GM23338 (cell line): ENCODE measurements at regions not wholly inside any gene's neighbourhood (a gene's known extent, or its start where the extent isn't known, plus 50 kb on each side); places are given as distances from the start of the nearest gene placed in this dataset.

Source experiments
- ATAC-seq: fragments of 200-7000 bp; cut with Tn5 transposase; 3 replicates; pipeline ENCODE4 v1.9.1; 2020
- DNase-seq: peaks from one replicate; pipeline ENCODE4 v3.0.0-alpha.2; 2015; ENCODE audit warnings: low spot score
- H2AFZ ChIP-seq: fragments of 200-600 bp; sonication (generic); 2 replicates; pipeline ENCODE4 v1.8.0; 2016; ENCODE audit warnings: antibody characterized with exemption, mild to moderate bottlenecking, moderate library complexity
- H3F3A ChIP-seq: fragments of 200-600 bp; sonication (generic); replicated peaks from 2 replicates; pipeline ENCODE4 v1.8.0; 2017; ENCODE audit warnings: antibody characterized with exemption, mixed run types, low read depth
- H3K27ac ChIP-seq: fragments of 200-600 bp; sonication (generic); 2 replicates; pipeline ENCODE4 v1.6.1; 2016; ENCODE audit warnings: low read depth
- H3K27me3 ChIP-seq: fragments of 200-600 bp; sonication (generic); 2 replicates; pipeline ENCODE4 v1.8.0; 2016; ENCODE audit warnings: mild to moderate bottlenecking, mixed run types, moderate library complexity; ENCODE audit not compliant: insufficient read depth
- H3K36me3 ChIP-seq: fragments of 200-600 bp; sonication (generic); 2 replicates; pipeline ENCODE4 v1.8.0; 2016; ENCODE audit warnings: mild to moderate bottlenecking; ENCODE audit not compliant: insufficient read depth
- H3K4me1 ChIP-seq: fragments of 200-600 bp; sonication (generic); 2 replicates; pipeline ENCODE4 v1.8.0; 2016; ENCODE audit warnings: mild to moderate bottlenecking, moderate library complexity; ENCODE audit not compliant: insufficient read depth
- H3K4me2 ChIP-seq: fragments of 200-600 bp; sonication (generic); 2 replicates; pipeline ENCODE4 v1.7.1; 2017; ENCODE audit warnings: mixed run types
- H3K4me3 ChIP-seq: fragments of 200-600 bp; sonication (generic); 2 replicates; pipeline ENCODE4 v1.6.1; 2016; ENCODE audit warnings: mixed run types
- H3K79me2 ChIP-seq: fragments of 200-600 bp; sonication (generic); replicated peaks from 2 replicates; pipeline ENCODE4 v1.8.0; 2017; ENCODE audit warnings: mild to moderate bottlenecking; ENCODE audit not compliant: insufficient read depth
- H3K9me2 ChIP-seq: fragments of 200-600 bp; sonication (generic); 2 replicates; pipeline ENCODE4 v1.8.0; 2017; ENCODE audit not compliant: insufficient read depth
- H4K20me1 ChIP-seq: fragments of 200-600 bp; sonication (generic); replicated peaks from 2 replicates; pipeline ENCODE4 v1.8.0; 2017; ENCODE audit warnings: mild to moderate bottlenecking; ENCODE audit not compliant: insufficient read depth
- H3K27ac Mint-ChIP-seq: 2 replicates; pipeline ENCODE4 v1.8.0; 2020; ENCODE audit warnings: inconsistent platforms, mild to moderate bottlenecking, moderate library complexity, mixed read lengths
- H3K27me3 Mint-ChIP-seq: 3 replicates; pipeline ENCODE4 v1.8.0; 2022; ENCODE audit warnings: low read depth, mild to moderate bottlenecking, moderate library complexity, mixed read lengths, inconsistent platforms; ENCODE audit not compliant: insufficient read depth, poor library complexity
- H3K36me3 Mint-ChIP-seq: 3 replicates; pipeline ENCODE4 v1.8.0; 2021; ENCODE audit warnings: low read depth, mild to moderate bottlenecking, inconsistent platforms, moderate library complexity, mixed read lengths
- H3K4me1 Mint-ChIP-seq: 3 replicates; pipeline ENCODE4 v1.8.0; 2020; ENCODE audit warnings: mild to moderate bottlenecking, inconsistent platforms, mixed read lengths
- H3K4me3 Mint-ChIP-seq: 3 replicates; pipeline ENCODE4 v1.8.0; 2021; ENCODE audit warnings: moderate library complexity, mild to moderate bottlenecking, inconsistent platforms, mixed read lengths
- H3K9me3 Mint-ChIP-seq: 3 replicates; pipeline ENCODE4 v1.8.0; 2020; ENCODE audit warnings: moderate library complexity, mild to moderate bottlenecking, inconsistent platforms, mixed read lengths
- CREB1 ChIP-seq: fragments of 250-450 bp; sonication (Bioruptor Pico); IDR thresholded peaks from 2 replicates; pipeline ENCODE4 v1.5.0; 2020; ENCODE audit warnings: low read depth, mild to moderate bottlenecking, moderate library complexity
- CTCF ChIP-seq, 2 experiments: fragments of 200-600 bp in 1 of 2; sonication (generic) in 1 of 2; conservative IDR thresholded peaks; 2 replicates each; pipeline versions ENCODE4 v1.5.1 to v1.6.1; 2016 to 2017; ENCODE audit warnings: antibody characterized with exemption in 2 of 2, low read depth in 2 of 2, mild to moderate bottlenecking in 2 of 2, moderate library complexity in 1 of 2
- EZH2 ChIP-seq: fragments of 200-600 bp; sonication (generic); IDR thresholded peaks from one replicate; pipeline ENCODE4 v1.8.0; 2017; ENCODE audit warnings: antibody characterized with exemption, mild to moderate bottlenecking, low read depth; ENCODE audit not compliant: unreplicated experiment
- NANOG ChIP-seq: IDR thresholded peaks from 2 replicates; pipeline ENCODE4 v1.6.1; 2016; ENCODE audit warnings: antibody characterized with exemption, borderline replicate concordance
- POLR2AphosphoS5 ChIP-seq: IDR thresholded peaks from 2 replicates; pipeline ENCODE4 v1.6.1; 2016; ENCODE audit warnings: antibody characterized with exemption, low read depth
- ZNF114 ChIP-seq: fragments of 250-450 bp; sonication (Bioruptor Pico); IDR thresholded peaks from 2 replicates; pipeline ENCODE4 v1.5.0; 2020; ENCODE audit warnings: mild to moderate bottlenecking, moderate library complexity

- DNase-seq (no peak), ATAC-seq (no peak)
- TF ChIP-seq CTCF (conservative IDR thresholded peaks at IDR 0.05; ENCODE audit: low read depth in 2 of 2): no peak
- TF ChIP-seq CREB1 (CRISPR knock-in tag): no peak
- no peak for TF ChIP-seq ZNF114 (CRISPR knock-in tag)
- no peak for TF ChIP-seq POLR2AphosphoS5
- Histone ChIP-seq H3K27me3 (no peaks in the 10 kb centered on the region), H3K36me3 (no peaks in the 10 kb centered on the region), H3F3A (no peaks in the 10 kb centered on the region), H3K4me3 (no peak overlapping the region), H2AFZ (no peak overlapping the region), H3K79me2 (no peaks in the 10 kb centered on the region), H3K4me2 (no peak overlapping the region), H3K4me1 (no peaks in the 10 kb centered on the region), H3K9me2 (no peaks in the 10 kb centered on the region; the same call in 1 of the 2 replicates), H3K27ac (no peak overlapping the region), H4K20me1 (no peaks in the 10 kb centered on the region)
- peaks cover 7% of the 10 kb centered on the region; the same call in 2 of the 3 replicates for H3K4me1 Mint-ChIP-seq
- H3K4me3 Mint-ChIP-seq: no peak overlapping the region
- H3K36me3 Mint-ChIP-seq: no peaks in the 10 kb centered on the region
- H3K27ac Mint-ChIP-seq: no peak overlapping the region
- H3K27me3 Mint-ChIP-seq: peaks cover 9% of the 10 kb centered on the region
- no peaks in the 10 kb centered on the region for H3K9me3 Mint-ChIP-seq
These were observed 475.1 kb upstream of the TBL1XR1 start for GRCh38 chr3:177672252-177672911.

GRCh38 chr3:177673112-177673914, 476.0 kb upstream of the TBL1XR1 start:
- no peak for TF ChIP-seq NANOG
- TF ChIP-seq EZH2: no peak
- no peak for TF ChIP-seq CTCF (conservative IDR thresholded peaks at IDR 0.05; ENCODE audit: low read depth in 2 of 2)
- TF ChIP-seq POLR2AphosphoS5: no peak
- TF ChIP-seq ZNF114 (CRISPR knock-in tag): no peak
- H3K4me3 Mint-ChIP-seq: no peak overlapping the region
- H3K4me2 ChIP-seq: no peak overlapping the region
- ATAC-seq: no peak
- no peaks in the 10 kb centered on the region for H3K79me2 ChIP-seq
- H3K9me2 ChIP-seq: no peaks in the 10 kb centered on the region; the same call in 1 of the 2 replicates
- peaks cover 9% of the 10 kb centered on the region for H3K27me3 Mint-ChIP-seq
- H3K27ac ChIP-seq: no peak overlapping the region
- H3K27me3 ChIP-seq: no peaks in the 10 kb centered on the region
- no peaks in the 10 kb centered on the region for H3K36me3 ChIP-seq
- no peaks in the 10 kb centered on the region for H3K9me3 Mint-ChIP-seq
- H3K4me1 ChIP-seq: no peaks in the 10 kb centered on the region
- H2AFZ ChIP-seq: peak overlapping the region; percentile 56; the same call in 1 of the 2 replicates
- H4K20me1 ChIP-seq: no peaks in the 10 kb centered on the region
- no peak for DNase-seq
- no peak overlapping the region for H3K4me3 ChIP-seq
- no peak overlapping the region for H3K27ac Mint-ChIP-seq
- peaks cover 7% of the 10 kb centered on the region; the same call in 2 of the 3 replicates for H3K4me1 Mint-ChIP-seq
- H3F3A ChIP-seq: no peaks in the 10 kb centered on the region
- H3K36me3 Mint-ChIP-seq: no peaks in the 10 kb centered on the region
